ENCODE measurements at regions not wholly inside any gene's neighbourhood (a gene's known extent, or its start where the extent isn't known, plus 50 kb on each side); places are given as distances from the start of the nearest gene placed in this dataset.

- no peak overlapping the region for H3K4me3 ChIP-seq (ENCODE audit: low read depth, low read length)
- H3K27me3 ChIP-seq (ENCODE audit: control insufficient read depth, insufficient read depth, low read length) = no peaks in the 10 kb centered on the region
- no peak for TF ChIP-seq CTCF (IDR thresholded peaks at IDR 0.05; ENCODE audit: insufficient read depth, low read length, severe bottlenecking)
- DNase-seq (ENCODE audit: low read depth) = no peak
- no peaks in the 10 kb centered on the region for H3K36me3 ChIP-seq (ENCODE audit: control insufficient read depth, insufficient read depth, low read length)
- FAIRE-seq = no peak
Measured at GRCh38 chr9:108803428-108804065, 52.2 kb downstream of the ACTL7B start.

DNA sequence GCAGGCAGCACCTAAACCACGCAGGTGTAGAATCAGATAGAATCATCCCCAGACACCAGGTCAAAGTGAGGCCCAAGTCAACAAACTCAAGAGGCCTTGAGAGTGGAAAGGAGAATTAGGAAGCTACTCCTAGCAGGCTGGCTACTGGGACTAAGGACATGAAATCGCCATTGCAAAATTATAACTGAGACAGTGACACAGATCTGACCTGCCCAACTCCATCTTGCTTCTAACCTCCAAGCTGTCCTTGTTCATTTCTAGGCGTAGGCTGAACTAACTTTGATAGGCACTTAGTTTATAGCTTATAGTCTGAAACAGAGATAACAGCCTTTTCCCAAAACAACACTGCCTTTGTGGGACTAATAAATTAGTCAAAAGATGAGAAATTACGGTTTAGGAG, 52.8 kb downstream of the ACTL7B start:
- H3K36me3 ChIP-seq (ENCODE audit: control insufficient read depth, insufficient read depth, low read length) = no peaks in the 10 kb centered on the region
- TF ChIP-seq CTCF (IDR thresholded peaks at IDR 0.05; ENCODE audit: insufficient read depth, low read length, severe bottlenecking) = no peak
- FAIRE-seq = peak; percentile 32
- DNase-seq (ENCODE audit: low read depth) = no peak
- H3K27me3 ChIP-seq (ENCODE audit: control insufficient read depth, insufficient read depth, low read length) = no peaks in the 10 kb centered on the region
- no peak overlapping the region for H3K4me3 ChIP-seq (ENCODE audit: low read depth, low read length)

DNA sequence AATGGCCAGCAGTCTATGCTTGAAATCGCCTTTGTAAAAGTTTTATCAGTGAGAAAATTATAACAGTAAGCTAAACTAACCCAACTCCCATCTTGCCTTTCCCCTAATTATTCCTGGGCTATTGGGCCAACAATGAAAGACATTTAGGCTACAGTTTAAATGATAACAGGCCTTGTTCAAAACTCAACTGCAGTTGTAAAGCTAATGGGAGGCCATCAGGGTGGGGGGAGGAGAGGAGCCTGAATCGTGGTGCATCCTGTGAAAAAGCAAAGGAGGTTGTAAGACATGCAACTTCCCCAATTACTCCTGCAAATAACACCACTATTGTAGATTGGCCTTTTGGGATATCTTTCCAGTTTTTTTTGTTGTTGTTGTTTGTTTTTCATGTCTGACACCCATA, 53.8 kb downstream of the ACTL7B start:
- TF ChIP-seq CTCF (IDR thresholded peaks at IDR 0.05; ENCODE audit: insufficient read depth, low read length, severe bottlenecking) = no peak
- Histone ChIP-seq H3K4me3 (ENCODE audit: low read depth, low read length) (no peak overlapping the region), H3K36me3 (ENCODE audit: control insufficient read depth, insufficient read depth, low read length) (no peaks in the 10 kb centered on the region), H3K27me3 (ENCODE audit: control insufficient read depth, insufficient read depth, low read length) (no peaks in the 10 kb centered on the region)
- FAIRE-seq (no peak), DNase-seq (ENCODE audit: low read depth) (no peak)

DNA sequence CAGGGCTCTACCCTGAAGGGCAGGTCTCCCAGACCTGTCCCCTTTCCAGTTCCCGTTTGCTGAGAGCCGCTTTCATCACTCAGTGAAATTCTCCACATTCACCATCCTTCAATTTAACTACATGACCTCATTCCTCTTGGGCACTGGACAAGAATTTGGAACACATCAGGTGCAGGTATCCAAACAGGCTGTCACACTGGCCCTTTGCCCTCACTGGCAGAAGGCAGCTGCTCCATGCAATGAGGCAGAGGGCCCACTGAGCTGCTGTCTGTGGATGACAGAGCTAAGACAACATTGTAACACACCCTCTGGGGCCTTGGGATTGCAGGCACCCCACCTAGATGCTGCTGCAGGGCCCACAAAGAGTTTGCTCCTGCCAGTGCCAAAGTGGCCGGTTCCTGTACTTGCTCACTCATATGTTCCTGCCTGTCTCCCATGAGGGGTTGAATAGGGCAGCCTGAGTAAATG, 55.1 kb downstream of the ACTL7B start:
- DNase-seq (ENCODE audit: low read depth) (no peak), FAIRE-seq (no peak)
- H3K27me3 ChIP-seq (ENCODE audit: control insufficient read depth, insufficient read depth, low read length) = no peaks in the 10 kb centered on the region
- H3K4me3 ChIP-seq (ENCODE audit: low read depth, low read length) = no peak overlapping the region
- H3K36me3 ChIP-seq (ENCODE audit: control insufficient read depth, insufficient read depth, low read length) = no peaks in the 10 kb centered on the region
- no peak for TF ChIP-seq CTCF (IDR thresholded peaks at IDR 0.05; ENCODE audit: insufficient read depth, low read length, severe bottlenecking)

GRCh38 chr9:108793573-108793972, 62.2 kb downstream of the ACTL7B start:
- DNase-seq (ENCODE audit: low read depth) (no peak), FAIRE-seq (no peak)
- H3K27me3 ChIP-seq (ENCODE audit: control insufficient read depth, insufficient read depth, low read length) = no peaks in the 10 kb centered on the region
- no peaks in the 10 kb centered on the region for H3K36me3 ChIP-seq (ENCODE audit: control insufficient read depth, insufficient read depth, low read length)
- TF ChIP-seq CTCF (IDR thresholded peaks at IDR 0.05; ENCODE audit: insufficient read depth, low read length, severe bottlenecking) = no peak
- H3K4me3 ChIP-seq (ENCODE audit: low read depth, low read length) = no peak overlapping the region

GRCh38 chr9:108789742-108790141, 66.0 kb downstream of the ACTL7B start:
- H3K27me3 ChIP-seq (ENCODE audit: control insufficient read depth, insufficient read depth, low read length) = no peaks in the 10 kb centered on the region
- no peak for TF ChIP-seq CTCF (IDR thresholded peaks at IDR 0.05; ENCODE audit: insufficient read depth, low read length, severe bottlenecking)
- H3K4me3 ChIP-seq (ENCODE audit: low read depth, low read length) = no peak overlapping the region
- DNase-seq (ENCODE audit: low read depth) (no peak), FAIRE-seq (no peak)
- no peaks in the 10 kb centered on the region for H3K36me3 ChIP-seq (ENCODE audit: control insufficient read depth, insufficient read depth, low read length)

Data from bronchial epithelial cell (primary cell).